ENCODE measurements at regions not wholly inside any gene's neighbourhood (a gene's known extent, or its start where the extent isn't known, plus 50 kb on each side); places are given as distances from the start of the nearest gene placed in this dataset.

GRCh38 chr6:106770663-106771062 is 141.3 kb downstream of the QRSL1 start:
- no peak overlapping the region for H3K4me3 ChIP-seq (ENCODE audit: low read depth in 2 of 2, low read length in 1 of 2)
- H3K9me2 ChIP-seq: no peaks in the 10 kb centered on the region
- H3K9ac ChIP-seq: no peak overlapping the region
- H3K27me3 ChIP-seq (ENCODE audit: insufficient read depth): 0 out of 2 replicates have a peak, but pooled peaks cover 5% of the 10 kb centered on the region
- H3K9me3 ChIP-seq: no peaks in the 10 kb centered on the region
- POLR2A ChIA-PET: no interaction called here
- no peaks in the 10 kb centered on the region for H3F3A ChIP-seq (replicated peaks; ENCODE audit: insufficient read depth)
- WGBS (ENCODE audit: low lambda C conversion rate): 16% methylated on average over 1 of the region's 1 CpG
- no peaks in the 10 kb centered on the region for H3K79me2 ChIP-seq (ENCODE audit: insufficient read depth)
- DNase-seq: no peak
- H3K36me3 ChIP-seq (replicated peaks in 1 of 2; ENCODE audit: control insufficient read depth in 1 of 2, insufficient read depth in 2 of 2, low read length in 1 of 2): no peaks in the 10 kb centered on the region
- H3K27ac ChIP-seq (ENCODE audit: low read depth in 2 of 2, low read length in 1 of 2): no peak overlapping the region
- no peak overlapping the region for H2AFZ ChIP-seq (ENCODE audit: low read depth)
- TF ChIP-seq MXI1 (IDR thresholded peaks at IDR 0.05; ENCODE audit: low read depth, low read length) (no peak), FOXJ3 (CRISPR knock-in tag; IDR thresholded peaks at IDR 0.05) (no peak), NRF1 (IDR thresholded peaks at IDR 0.05; ENCODE audit: low read depth, low read length) (no peak), USF1 (IDR thresholded peaks at IDR 0.05; ENCODE audit: borderline replicate concordance, low read depth) (no peak)
- H4K20me1 ChIP-seq (ENCODE audit: insufficient read depth): no peaks in the 10 kb centered on the region
- CTCF ChIA-PET: interaction anchor here (1.4 kb wide), 1 partner anchor 20 kb away, joined by 4 read pairs; no protein-coding TSS in a partner anchor
- H3K4me2 ChIP-seq: no peak overlapping the region
- peaks cover 0 to 28% of the 10 kb centered on the region in 2 experiments; a peak in 2 of 4 replicates for H3K4me1 ChIP-seq (ENCODE audit: control insufficient read depth in 1 of 2, insufficient read depth in 2 of 2, low read depth in 1 of 2, low read length in 1 of 2)

GRCh38 chr6:106770081-106770480 is 140.7 kb downstream of the QRSL1 start:
- WGBS (ENCODE audit: low lambda C conversion rate): 12% methylated on average over 1 of the region's 1 CpG
- Histone ChIP-seq H3K9me3 (no peaks in the 10 kb centered on the region), H3K4me3 (ENCODE audit: low read depth in 2 of 2, low read length in 1 of 2) (no peak overlapping the region), H3K36me3 (replicated peaks in 1 of 2; ENCODE audit: control insufficient read depth in 1 of 2, insufficient read depth in 2 of 2, low read length in 1 of 2) (no peaks in the 10 kb centered on the region), H3K27ac (ENCODE audit: low read depth in 2 of 2, low read length in 1 of 2) (no peak overlapping the region), H3K9ac (no peak overlapping the region), H3K27me3 (ENCODE audit: insufficient read depth) (0 out of 2 replicates have a peak, but pooled peaks cover 5% of the 10 kb centered on the region), H3F3A (replicated peaks; ENCODE audit: insufficient read depth) (no peaks in the 10 kb centered on the region), H2AFZ (ENCODE audit: low read depth) (no peak overlapping the region), H3K9me2 (no peaks in the 10 kb centered on the region), H3K4me2 (no peak overlapping the region), H3K79me2 (ENCODE audit: insufficient read depth) (no peaks in the 10 kb centered on the region), H3K4me1 (ENCODE audit: control insufficient read depth in 1 of 2, insufficient read depth in 2 of 2, low read depth in 1 of 2, low read length in 1 of 2) (peaks cover 0 to 28% of the 10 kb centered on the region in 2 experiments; a peak in 2 of 4 replicates), H4K20me1 (ENCODE audit: insufficient read depth) (no peaks in the 10 kb centered on the region)
- CTCF ChIA-PET: interaction anchor here (1.4 kb wide), 1 partner anchor 19 kb away, joined by 4 read pairs; no protein-coding TSS in a partner anchor
- DNase-seq: no peak
- no peak for TF ChIP-seq USF2 (IDR thresholded peaks at IDR 0.05; ENCODE audit: borderline replicate concordance, low read depth, low read length)
- TF ChIP-seq TCF12 (IDR thresholded peaks at IDR 0.05): no peak
- TF ChIP-seq USF1 (IDR thresholded peaks at IDR 0.05; ENCODE audit: borderline replicate concordance, low read depth): no peak
- TF ChIP-seq FOXM1 (IDR thresholded peaks at IDR 0.05; ENCODE audit: low read depth): no peak
- no peak for TF ChIP-seq EP300 (IDR thresholded peaks at IDR 0.05; ENCODE audit: borderline replicate concordance in 1 of 2, low read depth in 1 of 2, low read length in 1 of 2)
- no peak for TF ChIP-seq MXI1 (IDR thresholded peaks at IDR 0.05; ENCODE audit: low read depth, low read length)
- TF ChIP-seq RCOR1 (IDR thresholded peaks at IDR 0.05; ENCODE audit: low read length): no peak
- TF ChIP-seq RXRA (IDR thresholded peaks at IDR 0.05; ENCODE audit: borderline replicate concordance, low read depth): no peak
- TF ChIP-seq CHD2 (IDR thresholded peaks at IDR 0.05; ENCODE audit: low read length, partially characterized antibody): no peak
- TF ChIP-seq IRF3 (IDR thresholded peaks at IDR 0.05; ENCODE audit: low read depth, low read length): no peak
- TF ChIP-seq FOSL2 (IDR thresholded peaks at IDR 0.05; ENCODE audit: borderline replicate concordance, low read depth): no peak
- TF ChIP-seq EZH2phosphoT487 (IDR thresholded peaks at IDR 0.05; ENCODE audit: borderline replicate concordance, low read depth): no peak
- TF ChIP-seq REST (IDR thresholded peaks at IDR 0.05; ENCODE audit: low read depth, low read length): no peak
- POLR2A ChIA-PET: no interaction called here
